Esophagus (tissue), 2 donors: ENCODE measurements at regions not wholly inside any gene's neighbourhood (a gene's known extent, or its start where the extent isn't known, plus 50 kb on each side); places are given as distances from the start of the nearest gene placed in this dataset.

Experiments used
- H3K27ac ChIP-seq, 2 donors: one replicate each; pipeline ENCODE4 v1.5.1; 2013; ENCODE audit warnings: low read depth in 2 of 2, mild to moderate bottlenecking in 2 of 2, inconsistent platforms in 1 of 2, low read length in 1 of 2, moderate library complexity in 1 of 2
- H3K27me3 ChIP-seq, 2 donors: one replicate each; pipeline ENCODE4 v1.6.1; 2013; ENCODE audit warnings: low read length in 2 of 2, control low read depth in 1 of 2, mild to moderate bottlenecking in 1 of 2; ENCODE audit not compliant: insufficient read depth in 2 of 2, control insufficient read depth in 1 of 2
- H3K36me3 ChIP-seq, 2 donors: one replicate each; pipeline ENCODE4 v1.6.1; 2013; ENCODE audit warnings: low read length in 1 of 2; ENCODE audit not compliant: control insufficient read depth in 2 of 2, insufficient read depth in 2 of 2
- H3K4me1 ChIP-seq, 2 donors: one replicate each; pipeline ENCODE4 v1.6.1; 2013; ENCODE audit warnings: low read length in 1 of 2; ENCODE audit not compliant: control insufficient read depth in 2 of 2, insufficient read depth in 2 of 2
- H3K4me3 ChIP-seq, 2 donors: one replicate each; pipeline ENCODE4 v1.5.1; 2013; ENCODE audit warnings: low read length in 2 of 2, mild to moderate bottlenecking in 2 of 2, low read depth in 1 of 2, moderate library complexity in 1 of 2
- H3K9me3 ChIP-seq, 2 donors: one replicate each; pipeline ENCODE4 v1.6.1; 2013; ENCODE audit warnings: mild to moderate bottlenecking in 2 of 2, low read depth in 1 of 2, low read length in 1 of 2, moderate library complexity in 1 of 2; ENCODE audit not compliant: control insufficient read depth in 2 of 2, insufficient read depth in 1 of 2
- WGBS, 2 donors: extraction: QIAGEN DNeasy Blood & Tissue Kit; methylation state at CpG; one replicate each; pipeline ENCODE4 v1.1.7; 2013; 5-methylcytosine and 5-hydroxymethylcytosine counted together
- donor health status: healthy with polysubstance abuse.
- donor health status: Bipolar disorder and iron deficiency.

DNA sequence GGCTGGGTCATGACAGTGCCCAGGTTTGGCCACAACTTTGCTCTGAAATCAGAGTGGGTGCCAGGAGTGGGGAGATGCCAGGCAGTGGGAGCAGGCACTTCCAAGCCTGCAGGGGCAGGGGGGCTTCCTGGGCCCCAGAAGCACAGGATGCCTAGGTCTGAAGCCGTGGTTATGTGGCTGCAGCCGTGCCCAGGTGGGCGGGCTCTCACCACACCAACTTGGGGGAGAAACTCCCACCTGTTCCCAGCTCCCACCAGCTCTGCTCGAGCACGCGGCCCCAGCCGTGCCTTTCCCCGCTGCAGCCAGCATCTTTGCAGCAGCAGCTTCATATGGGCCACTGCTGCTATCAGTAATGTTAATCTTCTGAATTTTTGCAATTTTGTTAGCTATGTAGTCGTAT lies 331.4 kb downstream of the USP25 start:
- peaks cover 2 to 8% of the 10 kb centered on the region in 2 donors for H3K9me3 ChIP-seq
- H3K4me3 ChIP-seq, result no peak overlapping the region
- no peaks in the 10 kb centered on the region for H3K4me1 ChIP-seq
- no peaks in the 10 kb centered on the region for H3K27me3 ChIP-seq
- no peak overlapping the region for H3K27ac ChIP-seq
- WGBS, 2 donors, result 94 to 95% methylated on average over 9 of the region's 9 CpGs
- no peaks in the 10 kb centered on the region for H3K36me3 ChIP-seq

DNA sequence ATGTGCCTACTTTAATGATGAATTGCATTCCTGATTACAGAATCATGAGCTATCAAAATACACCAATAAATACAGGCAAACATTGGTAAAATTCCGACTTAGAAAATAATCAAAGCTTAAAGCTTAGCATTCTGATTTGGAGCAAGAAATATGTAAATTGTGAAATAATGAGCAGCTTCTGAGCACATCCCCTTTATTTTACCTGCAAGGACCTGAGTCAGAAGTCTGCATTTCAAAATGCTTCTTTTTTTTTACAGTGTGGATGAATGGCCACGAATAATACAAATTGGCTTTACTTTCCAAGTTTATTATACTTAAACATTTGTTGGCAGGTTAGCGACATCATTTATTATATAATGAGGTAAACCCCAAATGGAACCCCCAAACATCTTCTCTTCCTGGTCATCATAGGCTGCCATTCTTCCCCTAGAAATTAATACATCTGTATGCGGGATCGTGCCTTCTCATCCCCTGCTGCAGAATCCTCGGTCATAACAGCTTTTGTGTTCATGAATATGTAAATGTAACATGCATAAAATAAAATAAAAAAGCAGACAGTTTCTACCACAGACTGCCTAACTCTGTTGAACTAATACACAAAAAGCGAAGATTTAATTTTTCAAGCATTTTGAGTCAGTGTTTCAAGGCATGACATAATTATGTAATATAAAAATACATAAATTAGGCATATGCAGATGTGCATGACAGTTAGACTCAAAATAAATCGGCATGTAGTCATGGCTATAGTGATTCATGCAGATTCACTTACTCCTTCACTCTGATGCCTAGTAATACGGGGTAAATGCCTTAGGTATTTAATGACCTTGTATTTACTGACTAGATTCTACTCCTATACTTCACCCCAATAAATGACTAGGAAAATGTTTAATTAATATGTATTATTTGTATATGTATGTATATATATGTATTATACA lies 339.7 kb downstream of the USP25 start:
- Histone ChIP-seq H3K4me1 (no peaks in the 10 kb centered on the region), H3K36me3 (no peaks in the 10 kb centered on the region), H3K4me3 (no peak overlapping the region), H3K27ac (no peak overlapping the region), H3K9me3 (no peaks in the 10 kb centered on the region), H3K27me3 (no peaks in the 10 kb centered on the region)
- 73 to 76% methylated on average over 9 of the region's 9 CpGs for WGBS, 2 donors

DNA sequence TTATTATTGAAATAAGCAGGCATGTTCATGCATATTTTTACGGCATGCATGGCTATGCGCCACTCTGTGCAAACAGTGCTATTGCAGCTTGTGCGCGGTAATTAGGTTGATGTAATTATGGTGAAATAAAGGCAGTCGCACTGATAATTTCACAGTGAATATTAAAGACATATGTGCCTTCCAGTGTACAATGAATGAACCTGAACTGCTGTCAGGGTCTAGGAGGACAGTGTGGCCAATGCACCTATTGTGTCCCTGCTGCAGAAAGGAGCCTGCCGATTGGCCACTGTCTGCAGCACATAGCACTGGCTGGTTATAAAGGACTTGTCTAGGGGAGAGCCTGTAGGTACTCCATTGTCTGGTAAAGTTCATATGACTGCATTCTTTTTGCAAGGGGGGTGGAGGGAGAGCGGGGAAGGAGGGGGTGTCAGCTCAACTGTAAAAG lies 340.4 kb downstream of the USP25 start:
- H3K27ac ChIP-seq, result no peak overlapping the region

DNA sequence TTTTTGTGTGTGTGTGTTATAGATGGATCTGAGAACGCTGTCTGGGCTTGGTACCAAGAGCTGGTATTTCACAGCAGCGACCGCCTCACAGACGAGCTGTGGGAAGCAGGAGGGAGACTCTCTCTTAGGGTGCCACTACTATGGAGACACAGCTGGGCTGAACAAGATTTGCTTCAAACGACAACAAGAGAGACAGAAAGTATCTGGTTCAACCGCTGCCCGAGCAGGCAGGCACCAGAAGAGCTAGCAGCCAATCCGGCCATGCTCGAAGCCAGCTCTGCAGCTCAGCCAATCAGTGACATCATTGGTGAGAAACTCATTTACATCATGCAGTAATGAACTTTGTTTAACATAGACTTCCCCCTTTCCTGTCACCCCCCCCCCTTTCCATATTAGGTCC lies 341.3 kb downstream of the USP25 start:
- H3K4me1 ChIP-seq, result no peaks in the 10 kb centered on the region
- no peaks in the 10 kb centered on the region for H3K27me3 ChIP-seq
- no peak overlapping the region for H3K27ac ChIP-seq
- H3K4me3 ChIP-seq, result peak overlapping the region in 1 of 2 donors; percentile 34
- no peaks in the 10 kb centered on the region for H3K36me3 ChIP-seq
- no peaks in the 10 kb centered on the region for H3K9me3 ChIP-seq
- WGBS, 2 donors, result 41 to 56% methylated on average over 9 of the region's 9 CpGs

More for the DNA sequence above, 340.4 kb downstream of the USP25 start:
- no peaks in the 10 kb centered on the region for H3K9me3 ChIP-seq
- H3K27me3 ChIP-seq, result no peaks in the 10 kb centered on the region
- H3K4me3 ChIP-seq, result peak overlapping the region in 1 of 2 donors; percentile 37
- WGBS, 2 donors, result 54 to 70% methylated on average over 7 of the region's 7 CpGs
- no peaks in the 10 kb centered on the region for H3K4me1 ChIP-seq
- no peaks in the 10 kb centered on the region for H3K36me3 ChIP-seq

DNA sequence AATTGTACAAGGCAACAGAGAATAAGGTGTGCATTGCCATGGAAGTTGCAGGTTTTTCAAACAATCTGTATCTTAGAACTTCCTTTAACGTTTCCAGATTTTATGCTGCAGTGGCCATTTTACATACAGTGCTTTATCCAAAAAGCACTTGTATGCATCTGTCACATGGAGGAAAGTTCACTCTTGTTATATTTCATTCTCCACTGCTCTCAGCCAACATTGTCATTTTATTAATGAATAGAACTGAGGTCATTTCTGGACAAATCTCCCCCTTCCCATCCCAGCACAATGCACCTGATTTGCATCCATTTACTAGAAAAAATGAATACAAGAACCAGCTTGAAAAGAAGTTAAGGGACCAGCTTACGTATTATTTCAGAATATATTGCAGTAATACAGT lies 342.0 kb downstream of the USP25 start:
- no peak overlapping the region for H3K4me3 ChIP-seq
- H3K9me3 ChIP-seq, result no peaks in the 10 kb centered on the region

DNA sequence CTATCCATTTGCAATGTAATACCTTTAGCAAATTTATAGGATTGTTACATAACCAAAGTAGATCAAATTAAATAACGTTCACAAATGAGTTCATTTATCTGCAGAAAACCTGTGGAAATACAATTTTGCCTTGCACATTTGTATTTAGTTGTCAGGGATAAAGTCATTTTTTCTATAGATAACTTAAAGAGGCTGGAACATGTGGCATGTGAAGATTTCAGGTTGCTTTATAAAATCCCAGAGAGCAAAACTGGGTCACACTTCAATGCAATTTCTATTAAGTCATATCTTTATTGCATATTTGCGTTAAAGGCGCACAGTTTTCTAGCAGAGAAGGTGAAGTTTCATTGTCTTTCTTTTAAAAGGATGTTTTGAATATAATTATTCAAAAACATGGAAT lies 342.4 kb downstream of the USP25 start:
- Histone ChIP-seq H3K27me3 (no peaks in the 10 kb centered on the region), H3K36me3 (no peaks in the 10 kb centered on the region), H3K9me3 (no peaks in the 10 kb centered on the region), H3K27ac (no peak overlapping the region), H3K4me1 (no peaks in the 10 kb centered on the region), H3K4me3 (no peak overlapping the region)
- 88% methylated on average over 3 of the region's 3 CpGs for WGBS, 2 donors

More for the DNA sequence above, 342.0 kb downstream of the USP25 start:
- WGBS, 2 donors, result 57 to 62% methylated on average over 2 of the region's 2 CpGs
- H3K36me3 ChIP-seq, result no peaks in the 10 kb centered on the region
- H3K4me1 ChIP-seq, result no peaks in the 10 kb centered on the region
- no peak overlapping the region for H3K27ac ChIP-seq
- H3K27me3 ChIP-seq, result no peaks in the 10 kb centered on the region

DNA sequence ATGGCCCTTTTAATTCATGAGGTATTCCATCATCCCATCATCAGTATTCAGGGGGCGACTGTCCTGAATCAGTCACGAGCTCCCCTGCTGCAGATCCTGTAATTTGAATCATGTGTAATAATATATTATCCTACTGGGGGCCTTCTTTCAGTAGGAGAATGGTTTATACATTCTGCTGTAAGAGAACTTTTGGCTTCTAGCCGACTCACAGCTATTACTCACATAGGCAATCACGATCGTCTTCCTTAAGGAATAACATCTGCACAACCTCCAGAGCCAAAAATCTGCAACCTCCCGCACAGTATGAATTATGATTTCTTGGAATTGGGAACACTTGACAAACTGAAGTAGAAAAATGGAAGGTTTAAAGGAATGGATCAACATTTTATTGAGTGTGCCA lies 343.0 kb downstream of the USP25 start:
- Histone ChIP-seq H3K27ac (no peak overlapping the region), H3K36me3 (no peaks in the 10 kb centered on the region), H3K9me3 (no peaks in the 10 kb centered on the region), H3K4me1 (no peaks in the 10 kb centered on the region), H3K4me3 (no peak overlapping the region), H3K27me3 (no peaks in the 10 kb centered on the region)
- 42 to 49% methylated on average over 6 of the region's 6 CpGs for WGBS, 2 donors

DNA sequence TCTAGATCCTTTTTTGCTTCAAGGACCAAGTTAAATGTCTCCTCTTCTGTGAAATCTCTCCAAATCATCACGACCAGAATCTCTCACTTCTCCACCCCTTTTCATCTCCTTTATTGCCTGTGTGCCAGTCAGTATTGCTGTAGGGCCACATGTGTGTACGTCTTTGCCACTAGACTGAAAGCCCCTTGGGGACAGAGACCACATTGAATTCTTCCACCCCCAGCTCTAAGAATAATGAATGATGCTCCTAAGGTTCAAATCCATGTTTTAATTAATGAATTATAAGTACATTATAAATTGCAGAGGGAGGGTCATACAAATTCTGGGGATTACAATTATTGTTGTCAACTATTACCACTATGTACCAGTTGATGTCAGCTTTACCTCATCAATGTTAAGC lies 343.8 kb downstream of the USP25 start:
- no peaks in the 10 kb centered on the region for H3K27me3 ChIP-seq
- H3K9me3 ChIP-seq, result no peaks in the 10 kb centered on the region
- no peaks in the 10 kb centered on the region for H3K4me1 ChIP-seq
- no peaks in the 10 kb centered on the region for H3K36me3 ChIP-seq
- no peak overlapping the region for H3K4me3 ChIP-seq
- H3K27ac ChIP-seq, result no peak overlapping the region
- 58 to 67% methylated on average over 2 of the region's 2 CpGs for WGBS, 2 donors

DNA sequence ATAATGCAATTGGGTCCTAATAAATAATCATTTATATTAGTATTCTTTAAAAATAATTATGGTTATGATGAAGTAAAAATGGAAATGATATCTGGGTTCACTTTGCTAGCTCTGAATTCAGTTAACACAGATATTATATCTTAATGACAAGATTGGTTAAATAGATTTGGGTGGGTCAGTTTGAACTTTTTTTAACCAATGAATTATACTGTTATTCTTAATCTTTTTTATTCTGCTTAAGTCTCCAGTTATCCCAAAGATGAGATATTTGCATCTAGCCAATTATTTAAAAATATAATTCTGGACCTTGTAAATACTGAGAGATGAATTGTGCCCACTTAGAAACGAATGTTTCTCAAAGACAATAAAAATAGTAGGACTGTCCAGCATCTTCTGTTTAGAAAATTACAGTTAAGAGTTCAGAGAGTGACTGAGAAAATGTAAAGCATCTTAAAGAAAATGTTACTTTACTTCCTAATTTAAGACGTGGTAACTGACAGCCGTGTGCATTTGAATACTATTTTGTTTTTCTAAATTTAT lies 345.2 kb downstream of the USP25 start:
- WGBS, 2 donors, result 67 to 83% methylated on average over 3 of the region's 3 CpGs
- Histone ChIP-seq H3K27ac (no peak overlapping the region), H3K4me1 (no peaks in the 10 kb centered on the region), H3K27me3 (no peaks in the 10 kb centered on the region), H3K9me3 (no peaks in the 10 kb centered on the region), H3K4me3 (no peak overlapping the region), H3K36me3 (no peaks in the 10 kb centered on the region)
